Trophoblast cell (in vitro differentiated cells and primary cell): ENCODE measurements at regions not wholly inside any gene's neighbourhood (a gene's known extent, or its start where the extent isn't known, plus 50 kb on each side); places are given as distances from the start of the nearest gene placed in this dataset.

Experiments used
- DNase-seq, 2 donors: peaks; one replicate each; pipeline ENCODE4 v3.0.0-alpha.2; 2016
- H2AFZ ChIP-seq: 2 replicates; pipeline ENCODE4 v1.6.1; 2013; ENCODE audit warnings: low read length, moderate library complexity, mild to moderate bottlenecking; ENCODE audit not compliant: insufficient read depth, poor library complexity
- H2AK5ac ChIP-seq: 2 replicates; pipeline ENCODE4 v1.6.1; 2013; ENCODE audit warnings: mild to moderate bottlenecking, low read length
- H2BK120ac ChIP-seq: 2 replicates; pipeline ENCODE4 v1.6.1; 2013; ENCODE audit warnings: low read length, mild to moderate bottlenecking, moderate library complexity; ENCODE audit not compliant: insufficient read depth, poor library complexity
- H2BK12ac ChIP-seq: 2 replicates; pipeline ENCODE4 v1.6.1; 2013; ENCODE audit warnings: mild to moderate bottlenecking, low read length, moderate library complexity
- H2BK5ac ChIP-seq: 2 replicates; pipeline ENCODE4 v1.6.1; 2013; ENCODE audit warnings: low read length, low read depth, moderate library complexity, mild to moderate bottlenecking; ENCODE audit not compliant: poor library complexity
- H3K14ac ChIP-seq: 2 replicates; pipeline ENCODE4 v1.6.1; 2013; ENCODE audit warnings: mild to moderate bottlenecking, low read length
- H3K18ac ChIP-seq: 2 replicates; pipeline ENCODE4 v1.6.1; 2013; ENCODE audit warnings: mild to moderate bottlenecking, low read length
- H3K23ac ChIP-seq: 2 replicates; pipeline ENCODE4 v1.6.1; 2013; ENCODE audit warnings: low read length
- H3K27ac ChIP-seq: 2 replicates; pipeline ENCODE4 v1.5.1; 2013; ENCODE audit warnings: low read depth, mild to moderate bottlenecking, inconsistent platforms, low read length, moderate library complexity
- H3K27me3 ChIP-seq: 2 replicates; pipeline ENCODE4 v1.6.1; 2013; ENCODE audit warnings: inconsistent platforms, mild to moderate bottlenecking, low read length, moderate library complexity; ENCODE audit not compliant: insufficient read depth
- H3K36me3 ChIP-seq, 2 experiments: 1 replicate in 1 of 2; 2 replicates in 1 of 2; pipeline ENCODE4 v1.6.1; 2013; ENCODE audit warnings: low read length in 2 of 2, mild to moderate bottlenecking in 2 of 2, moderate library complexity in 1 of 2; ENCODE audit not compliant: insufficient read depth in 2 of 2, control insufficient read depth in 1 of 2
- H3K4ac ChIP-seq: 2 replicates; pipeline ENCODE4 v1.6.1; 2013; ENCODE audit warnings: low read depth, mild to moderate bottlenecking, low read length, moderate library complexity
- H3K4me1 ChIP-seq, 2 experiments: 1 replicate in 1 of 2; 2 replicates in 1 of 2; pipeline ENCODE4 v1.6.1; 2013; ENCODE audit warnings: low read length in 2 of 2, mild to moderate bottlenecking in 2 of 2, moderate library complexity in 1 of 2; ENCODE audit not compliant: insufficient read depth in 2 of 2, control insufficient read depth in 1 of 2
- H3K4me2 ChIP-seq: 2 replicates; pipeline ENCODE4 v1.6.1; 2013; ENCODE audit warnings: inconsistent platforms, mild to moderate bottlenecking, low read length, moderate library complexity
- H3K4me3 ChIP-seq: 2 replicates; pipeline ENCODE4 v1.5.1; 2013; ENCODE audit warnings: mild to moderate bottlenecking, low read depth, low read length, inconsistent platforms
- H3K79me1 ChIP-seq: one replicate; pipeline ENCODE4 v1.6.1; 2013; ENCODE audit warnings: low read length
- H3K79me2 ChIP-seq: 2 replicates; pipeline ENCODE4 v1.6.1; 2013; ENCODE audit warnings: low read length, mild to moderate bottlenecking; ENCODE audit not compliant: control insufficient read depth, insufficient read depth, poor library complexity
- H3K9ac ChIP-seq: 2 replicates; pipeline ENCODE4 v1.6.1; 2013; ENCODE audit warnings: mild to moderate bottlenecking, low read length
- H3K9me3 ChIP-seq: 2 replicates; pipeline ENCODE4 v1.6.1; 2013; ENCODE audit warnings: low read depth, mild to moderate bottlenecking, control low read depth, inconsistent platforms, low read length; ENCODE audit not compliant: insufficient read depth
- H4K12ac ChIP-seq: 2 replicates; pipeline ENCODE4 v1.6.1; 2013; ENCODE audit warnings: low read depth, mild to moderate bottlenecking, low read length, moderate library complexity
- H4K8ac ChIP-seq: 2 replicates; pipeline ENCODE4 v1.6.1; 2013; ENCODE audit warnings: low read depth, mild to moderate bottlenecking, low read length, moderate library complexity
- H4K91ac ChIP-seq: one replicate; pipeline ENCODE4 v1.6.1; 2013; ENCODE audit warnings: low read depth, mild to moderate bottlenecking, low read length, moderate library complexity
- WGBS: extraction: QIAGEN DNeasy Blood & Tissue Kit; methylation state at CpG from one replicate; pipeline ENCODE4 v1.1.7; 2013; ENCODE audit warnings: missing lambda C conversion rate; ENCODE audit not compliant: insufficient read length, insufficient coverage; ENCODE audit errors: extremely low coverage; 5-methylcytosine and 5-hydroxymethylcytosine counted together

GRCh38 chr14:100388103-100389054, 65.2 kb downstream of the SLC25A47 start:
- Histone ChIP-seq H3K9ac (no peak overlapping the region), H2BK5ac (no peak overlapping the region), H3K4me1 (peaks cover 0 to 2% of the 10 kb centered on the region in 2 experiments), H3K4me2 (no peak overlapping the region), H3K27me3 (no peaks in the 10 kb centered on the region), H3K79me2 (no peaks in the 10 kb centered on the region), H3K4ac (no peak overlapping the region), H2BK12ac (no peak overlapping the region), H4K91ac (no peak overlapping the region), H3K9me3 (peaks cover 2% of the 10 kb centered on the region), H2BK120ac (no peak overlapping the region), H2AK5ac (no peak overlapping the region), H3K36me3 (no peaks in the 10 kb centered on the region), H3K18ac (no peak overlapping the region), H4K12ac (no peak overlapping the region), H3K14ac (no peak overlapping the region), H3K79me1 (no peaks in the 10 kb centered on the region), H4K8ac (no peak overlapping the region), H3K4me3 (no peak overlapping the region), H3K27ac (no peak overlapping the region), H2AFZ (no peak overlapping the region), H3K23ac (no peak overlapping the region)
- no CpG with 5 or more reads among the region's 18 CpGs for WGBS
- DNase-seq, result no peak

GRCh38 chr14:100389497-100390104, 66.5 kb downstream of the SLC25A47 start:
- Histone ChIP-seq H2AK5ac (peak overlapping the region; percentile 66), H3K9ac (no peak overlapping the region), H3K9me3 (peaks cover 2% of the 10 kb centered on the region), H3K18ac (no peak overlapping the region), H3K36me3 (no peaks in the 10 kb centered on the region), H2AFZ (no peak overlapping the region), H3K23ac (no peak overlapping the region), H3K4me3 (no peak overlapping the region), H4K91ac (no peak overlapping the region), H2BK12ac (no peak overlapping the region), H2BK120ac (no peak overlapping the region), H3K79me1 (no peaks in the 10 kb centered on the region), H3K14ac (no peak overlapping the region), H3K4me1 (peaks cover 2 to 10% of the 10 kb centered on the region in 2 experiments), H3K4me2 (no peak overlapping the region), H3K27me3 (no peaks in the 10 kb centered on the region), H2BK5ac (no peak overlapping the region), H3K4ac (no peak overlapping the region), H3K79me2 (no peaks in the 10 kb centered on the region), H4K12ac (no peak overlapping the region), H4K8ac (no peak overlapping the region), H3K27ac (no peak overlapping the region)
- DNase-seq, result no peak
- WGBS, result no CpG with 5 or more reads among the region's 12 CpGs

GRCh38 chr14:100391173-100391572, 68.0 kb downstream of the SLC25A47 start:
- Histone ChIP-seq H2BK120ac (no peak overlapping the region), H3K14ac (no peak overlapping the region), H4K12ac (no peak overlapping the region), H3K79me1 (no peaks in the 10 kb centered on the region), H3K27me3 (no peaks in the 10 kb centered on the region), H2AFZ (no peak overlapping the region), H2BK5ac (no peak overlapping the region), H3K4ac (no peak overlapping the region), H3K4me3 (no peak overlapping the region), H4K8ac (no peak overlapping the region), H3K36me3 (no peaks in the 10 kb centered on the region), H2AK5ac (no peak overlapping the region), H3K4me1 (peaks cover 2 to 10% of the 10 kb centered on the region in 2 experiments), H3K27ac (no peak overlapping the region), H4K91ac (no peak overlapping the region), H3K79me2 (no peaks in the 10 kb centered on the region), H3K18ac (no peak overlapping the region), H2BK12ac (no peak overlapping the region), H3K23ac (no peak overlapping the region), H3K4me2 (no peak overlapping the region), H3K9ac (no peak overlapping the region), H3K9me3 (peaks cover 2% of the 10 kb centered on the region)
- no CpG with 5 or more reads among the region's 15 CpGs for WGBS
- no peak for DNase-seq

GRCh38 chr14:100391724-100392123, 68.6 kb downstream of the SLC25A47 start:
- H3K27ac ChIP-seq, result no peak overlapping the region
- H3K79me1 ChIP-seq, result no peaks in the 10 kb centered on the region
- no peak overlapping the region for H2BK12ac ChIP-seq
- H3K36me3 ChIP-seq, result no peaks in the 10 kb centered on the region
- H3K18ac ChIP-seq, result no peak overlapping the region
- peaks cover 2% of the 10 kb centered on the region for H3K9me3 ChIP-seq
- no peak overlapping the region for H3K4me2 ChIP-seq
- DNase-seq, result no peak
- no peak overlapping the region for H3K14ac ChIP-seq
- no peaks in the 10 kb centered on the region for H3K27me3 ChIP-seq
- peaks cover 2 to 10% of the 10 kb centered on the region in 2 experiments for H3K4me1 ChIP-seq
- H3K79me2 ChIP-seq, result no peaks in the 10 kb centered on the region
- H2AFZ ChIP-seq, result no peak overlapping the region
- no CpG with 5 or more reads among the region's 2 CpGs for WGBS
- H4K8ac ChIP-seq, result no peak overlapping the region
- no peak overlapping the region for H4K91ac ChIP-seq
- H3K9ac ChIP-seq, result no peak overlapping the region
- no peak overlapping the region for H4K12ac ChIP-seq
- H2BK120ac ChIP-seq, result no peak overlapping the region
- no peak overlapping the region for H2BK5ac ChIP-seq
- H3K23ac ChIP-seq, result no peak overlapping the region
- H3K4ac ChIP-seq, result no peak overlapping the region
- H3K4me3 ChIP-seq, result no peak overlapping the region
- no peak overlapping the region for H2AK5ac ChIP-seq
